ENCODE measurements at regions not wholly inside any gene's neighbourhood (a gene's known extent, or its start where the extent isn't known, plus 50 kb on each side); places are given as distances from the start of the nearest gene placed in this dataset.

DNA sequence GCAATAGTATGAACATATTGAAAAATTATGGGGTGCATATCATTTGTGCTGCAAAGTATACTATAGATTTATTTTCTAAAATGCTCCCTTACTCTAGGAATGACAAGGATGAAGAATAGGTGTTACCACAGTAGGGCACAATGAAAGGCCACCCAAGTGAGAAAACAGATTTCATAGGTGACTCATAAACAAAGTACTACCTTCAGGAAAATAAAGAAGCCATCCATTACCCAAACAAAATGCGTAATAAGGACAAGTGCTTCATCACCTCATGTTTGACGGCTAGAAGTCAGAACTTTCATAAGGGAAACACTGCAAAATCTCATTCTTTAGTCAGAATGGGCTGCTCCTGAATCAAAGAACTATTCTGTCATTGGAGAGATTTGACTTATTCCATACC lies 116.6 kb downstream of the MFSD1 start:
- intact Hi-C loops (cut with DNase I): loop anchor here (10.0 kb wide), 1 partner anchor 336 kb away; no protein-coding TSS in a partner anchor
- TF ChIP-seq EP300 (IDR thresholded peaks at IDR 0.05): no peak
- TF ChIP-seq, protein P1, sequence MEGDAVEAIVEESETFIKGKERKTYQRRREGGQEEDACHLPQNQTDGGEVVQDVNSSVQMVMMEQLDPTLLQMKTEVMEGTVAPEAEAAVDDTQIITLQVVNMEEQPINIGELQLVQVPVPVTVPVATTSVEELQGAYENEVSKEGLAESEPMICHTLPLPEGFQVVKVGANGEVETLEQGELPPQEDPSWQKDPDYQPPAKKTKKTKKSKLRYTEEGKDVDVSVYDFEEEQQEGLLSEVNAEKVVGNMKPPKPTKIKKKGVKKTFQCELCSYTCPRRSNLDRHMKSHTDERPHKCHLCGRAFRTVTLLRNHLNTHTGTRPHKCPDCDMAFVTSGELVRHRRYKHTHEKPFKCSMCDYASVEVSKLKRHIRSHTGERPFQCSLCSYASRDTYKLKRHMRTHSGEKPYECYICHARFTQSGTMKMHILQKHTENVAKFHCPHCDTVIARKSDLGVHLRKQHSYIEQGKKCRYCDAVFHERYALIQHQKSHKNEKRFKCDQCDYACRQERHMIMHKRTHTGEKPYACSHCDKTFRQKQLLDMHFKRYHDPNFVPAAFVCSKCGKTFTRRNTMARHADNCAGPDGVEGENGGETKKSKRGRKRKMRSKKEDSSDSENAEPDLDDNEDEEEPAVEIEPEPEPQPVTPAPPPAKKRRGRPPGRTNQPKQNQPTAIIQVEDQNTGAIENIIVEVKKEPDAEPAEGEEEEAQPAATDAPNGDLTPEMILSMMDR (IDR thresholded peaks at IDR 0.05): no peak
- no peak for TF ChIP-seq POLR2A (IDR thresholded peaks at IDR 0.05)
- TF ChIP-seq POLR2AphosphoS5 (IDR thresholded peaks at IDR 0.05): no peak

DNA sequence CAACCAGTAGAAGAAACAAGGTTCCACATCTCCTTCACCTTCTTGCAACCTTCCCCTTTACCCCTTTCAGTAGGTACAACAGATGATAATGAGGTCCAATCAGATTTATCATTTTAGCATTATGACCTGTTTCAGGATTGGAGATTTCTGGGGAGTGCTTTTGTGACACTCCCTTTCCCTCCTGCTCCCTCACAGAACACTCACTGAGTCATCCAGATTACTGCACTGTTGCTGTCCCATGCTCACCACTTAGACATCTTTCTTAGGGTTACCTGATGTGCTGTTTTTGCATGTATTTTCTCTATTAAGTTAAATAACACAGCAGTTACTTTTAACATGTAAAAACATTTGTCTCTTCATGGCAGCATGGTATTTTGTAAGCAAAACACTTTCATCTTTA lies 118.5 kb downstream of the MFSD1 start:
- Histone ChIP-seq H3K27me3 (no peaks in the 10 kb centered on the region), H3K36me3 (no peaks in the 10 kb centered on the region), H3K4me3 (no peak overlapping the region), H3K27ac (no peak overlapping the region), H3K4me1 (no peaks in the 10 kb centered on the region), H3K9me3 (no peaks in the 10 kb centered on the region)
- no peak for DNase-seq
- TF ChIP-seq POLR2AphosphoS5 (IDR thresholded peaks at IDR 0.05) (no peak), EP300 (IDR thresholded peaks at IDR 0.05) (no peak)
- intact Hi-C loops (cut with DNase I): no loop called here

More for the DNA sequence above, 116.6 kb downstream of the MFSD1 start:
- no peaks in the 10 kb centered on the region for H3K27me3 ChIP-seq
- no peak overlapping the region for H3K4me3 ChIP-seq
- H3K4me1 ChIP-seq: no peaks in the 10 kb centered on the region
- no peaks in the 10 kb centered on the region for H3K36me3 ChIP-seq
- no peak overlapping the region for H3K27ac ChIP-seq
- 95 to 97% methylated on average over 2 of the region's 2 CpGs for WGBS, 2 donors
- no peaks in the 10 kb centered on the region for H3K9me3 ChIP-seq
- DNase-seq: no peak

DNA sequence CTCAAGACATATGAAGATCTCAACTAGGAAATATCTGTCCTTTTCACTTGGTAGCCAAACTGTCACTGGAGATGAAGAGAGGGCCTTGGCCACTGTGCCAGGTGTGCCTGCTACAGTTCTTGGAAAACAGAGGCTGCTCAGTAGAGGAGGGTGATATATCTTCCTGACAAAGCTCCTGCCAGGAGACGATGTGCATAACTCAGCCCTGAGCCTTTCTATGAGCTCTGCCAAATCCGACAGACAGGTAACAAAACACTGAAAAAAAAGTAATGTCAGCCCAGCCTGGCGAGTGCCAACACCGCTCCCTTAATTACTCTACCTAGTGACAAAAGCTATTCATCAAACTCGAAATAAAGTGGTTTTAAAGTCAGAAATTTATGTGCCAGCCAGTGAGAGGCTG lies 123.2 kb downstream of the MFSD1 start:
- Histone ChIP-seq H3K27me3 (no peaks in the 10 kb centered on the region), H3K9me3 (no peaks in the 10 kb centered on the region), H3K4me3 (no peak overlapping the region), H3K27ac (no peak overlapping the region), H3K36me3 (no peaks in the 10 kb centered on the region), H3K4me1 (no peaks in the 10 kb centered on the region)
- DNase-seq: no peak
- TF ChIP-seq POLR2A (IDR thresholded peaks at IDR 0.05): no peak
- TF ChIP-seq POLR2AphosphoS5 (IDR thresholded peaks at IDR 0.05): no peak
- no peak for TF ChIP-seq EP300 (IDR thresholded peaks at IDR 0.05)
- TF ChIP-seq, protein P1 (IDR thresholded peaks at IDR 0.05): no peak
- 23 to 71% methylated on average over 5 of the region's 5 CpGs for WGBS, 2 donors
- intact Hi-C loops (cut with DNase I): no loop called here

DNA sequence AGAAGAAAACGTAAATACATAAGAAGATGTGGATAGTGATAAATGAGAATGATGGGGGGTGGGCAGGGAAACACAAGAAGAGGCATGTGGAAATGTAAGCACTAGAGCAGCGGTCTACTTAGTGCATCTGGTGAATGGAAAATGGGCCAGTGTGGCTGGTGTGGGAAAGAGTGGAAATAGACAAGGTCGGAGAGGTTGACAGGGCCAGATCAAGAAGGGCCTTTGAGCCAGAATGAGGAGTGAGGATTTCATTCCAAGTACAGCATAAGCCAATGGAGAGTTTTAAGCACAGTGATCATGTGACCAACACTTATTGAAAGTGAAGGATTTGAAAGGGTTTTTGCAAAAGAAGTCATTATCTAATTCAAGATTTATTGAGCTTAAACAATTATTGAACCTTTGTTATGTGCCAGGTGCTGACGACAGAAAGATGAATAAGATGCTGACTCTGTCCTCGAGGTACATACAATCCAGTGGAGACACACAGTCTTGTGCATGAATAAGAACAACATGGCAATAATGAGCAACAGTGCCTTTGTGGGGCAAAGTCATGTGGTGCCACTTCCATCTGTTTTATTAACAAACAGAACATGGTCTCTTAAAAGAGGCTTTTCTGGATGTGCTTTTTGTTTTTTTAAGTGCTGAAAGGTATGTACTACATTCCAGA lies 124.1 kb downstream of the MFSD1 start:
- Histone ChIP-seq H3K36me3 (no peaks in the 10 kb centered on the region), H3K27me3 (no peaks in the 10 kb centered on the region), H3K4me3 (no peak overlapping the region), H3K27ac (no peak overlapping the region), H3K4me1 (no peaks in the 10 kb centered on the region), H3K9me3 (no peaks in the 10 kb centered on the region)
- 63 to 77% methylated on average over 5 of the region's 5 CpGs for WGBS, 2 donors
- intact Hi-C loops (cut with DNase I): no loop called here
- no peak for DNase-seq
- TF ChIP-seq POLR2AphosphoS5 (IDR thresholded peaks at IDR 0.05): no peak
- no peak for TF ChIP-seq POLR2A (IDR thresholded peaks at IDR 0.05)
- no peak for TF ChIP-seq EP300 (IDR thresholded peaks at IDR 0.05)
- TF ChIP-seq, protein P1 (IDR thresholded peaks at IDR 0.05): no peak

DNA sequence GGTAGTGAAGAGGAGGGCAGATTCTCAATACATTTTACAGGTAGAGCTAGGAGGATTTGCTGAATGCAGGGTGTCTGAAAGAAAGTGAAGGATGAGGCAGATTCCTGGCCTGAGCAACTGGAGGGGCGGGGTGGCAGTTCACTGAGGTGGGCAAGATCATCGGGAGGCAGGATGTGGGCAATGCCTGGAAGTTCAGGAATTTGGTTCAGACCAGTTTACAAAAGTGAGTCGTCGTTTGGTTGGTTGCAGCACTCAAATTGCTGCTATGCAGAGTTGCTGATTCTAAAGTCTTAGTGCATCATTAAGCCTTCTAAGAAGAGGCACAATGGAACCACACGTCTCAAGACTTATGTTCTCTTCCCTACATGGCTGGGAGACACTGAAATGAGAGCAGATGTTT lies 134.0 kb downstream of the MFSD1 start:
- TF ChIP-seq POLR2A (IDR thresholded peaks at IDR 0.05): no peak
- no peak for TF ChIP-seq EP300 (IDR thresholded peaks at IDR 0.05)
- TF ChIP-seq POLR2AphosphoS5 (IDR thresholded peaks at IDR 0.05): no peak
- TF ChIP-seq, protein P1 (IDR thresholded peaks at IDR 0.05): no peak
- no peaks in the 10 kb centered on the region for H3K36me3 ChIP-seq
- peaks cover 0 to 8% (median 0%) of the 10 kb centered on the region in 4 donors for H3K9me3 ChIP-seq
- no peak overlapping the region for H3K27ac ChIP-seq
- no peak for DNase-seq
- no peak overlapping the region for H3K4me3 ChIP-seq
- WGBS, 2 donors: 67 to 75% methylated on average over 5 of the region's 5 CpGs
- H3K4me1 ChIP-seq: no peaks in the 10 kb centered on the region
- no peaks in the 10 kb centered on the region for H3K27me3 ChIP-seq
- intact Hi-C loops (cut with DNase I): no loop called here
